SIG-M5 treated with dmso at 0.1 percent for 504 hours (cell line): ENCODE measurements at regions not wholly inside any gene's neighbourhood (a gene's known extent, or its start where the extent isn't known, plus 50 kb on each side); places are given as distances from the start of the nearest gene placed in this dataset.

Experiments
- DNase-seq: peaks from one replicate; lab custom pipeline; 2025; ENCODE audit not compliant: unreplicated experiment; lab: John Stamatoyannopoulos, UW

DNA sequence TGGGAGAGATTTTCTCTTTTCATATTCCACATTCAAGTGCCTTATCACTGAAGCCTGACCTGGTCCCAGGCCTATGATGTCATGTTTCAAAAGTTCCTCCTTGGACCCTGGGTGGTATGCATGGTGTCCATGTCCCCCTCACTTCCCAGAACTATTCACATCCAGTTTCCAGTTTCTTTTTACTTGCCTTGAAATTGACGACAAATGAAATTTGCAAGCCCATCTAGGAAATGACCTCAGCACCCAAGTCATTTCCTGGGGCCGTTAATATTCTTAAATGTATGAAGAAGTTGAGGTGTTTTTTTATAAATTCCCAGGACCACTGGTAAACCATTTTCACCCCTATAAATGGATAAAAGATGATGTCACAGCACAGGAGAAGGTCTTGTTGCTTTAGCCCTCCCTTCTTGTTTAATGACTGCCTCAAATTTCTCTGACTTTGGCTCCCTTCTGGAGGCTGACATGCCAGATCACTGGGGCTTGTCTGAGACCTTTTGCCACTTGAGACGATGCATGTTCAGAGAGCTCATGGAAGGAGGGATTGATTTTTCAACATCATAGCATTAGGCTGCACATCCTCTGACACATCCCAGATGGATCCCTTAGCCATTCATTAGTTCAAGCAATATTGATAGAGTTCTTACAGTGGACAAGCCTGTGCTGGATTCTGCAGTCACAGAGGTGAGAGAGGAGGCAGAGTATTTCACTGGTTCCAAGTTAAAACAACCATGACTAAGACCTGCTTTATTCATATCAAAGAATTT, 221.3 kb downstream of the PLPP3 start:
- DNase-seq = no peak

DNA sequence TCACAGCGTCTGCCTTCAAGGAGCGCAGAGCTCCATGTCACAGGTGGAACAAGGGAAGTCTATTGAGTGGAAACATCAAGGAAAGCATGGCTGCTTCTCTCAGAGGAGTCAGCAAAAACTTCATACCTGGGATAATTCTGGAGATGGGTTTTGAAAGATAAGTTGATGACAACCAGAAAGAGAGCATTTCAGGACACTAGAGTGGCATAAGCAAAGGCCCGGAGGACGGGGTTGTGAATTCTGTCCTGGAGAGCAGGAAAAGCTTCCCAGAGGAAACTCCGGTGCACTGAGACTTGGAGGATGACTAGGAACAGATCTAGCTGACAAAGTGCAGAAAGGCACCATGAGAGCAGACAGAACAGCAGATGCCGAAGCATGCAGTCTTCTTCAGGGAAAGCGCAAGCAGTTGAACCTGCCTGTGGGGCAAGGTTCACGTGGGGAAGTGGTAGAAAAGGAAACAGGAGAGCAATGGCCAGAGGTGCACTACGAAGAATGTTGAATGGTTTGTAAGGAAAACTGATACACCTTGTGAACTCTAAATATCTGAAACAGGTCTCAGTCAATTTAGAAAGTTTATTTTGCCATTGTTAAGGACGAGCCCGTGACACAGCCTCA, 222.9 kb downstream of the PLPP3 start:
- no peak for DNase-seq

DNA sequence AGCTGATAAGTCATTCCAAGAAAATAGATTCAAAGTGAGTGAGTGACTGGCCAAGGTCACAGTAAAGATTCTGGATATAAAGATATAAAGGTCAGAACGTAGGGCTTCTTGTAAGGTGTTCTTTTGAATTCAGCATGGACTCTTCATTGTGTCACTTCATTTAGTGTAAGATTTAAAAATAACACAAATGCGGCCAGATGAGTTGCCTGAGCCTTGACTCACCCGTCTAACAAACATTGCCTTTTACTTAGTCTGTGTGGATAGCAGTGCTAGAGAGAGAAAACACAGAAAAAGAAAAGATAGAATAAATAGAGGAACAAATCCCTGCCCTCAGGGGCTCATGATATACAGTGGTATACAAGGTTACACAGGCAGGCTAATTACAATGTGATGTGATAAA, 223.4 kb downstream of the PLPP3 start:
- no peak for DNase-seq

DNA sequence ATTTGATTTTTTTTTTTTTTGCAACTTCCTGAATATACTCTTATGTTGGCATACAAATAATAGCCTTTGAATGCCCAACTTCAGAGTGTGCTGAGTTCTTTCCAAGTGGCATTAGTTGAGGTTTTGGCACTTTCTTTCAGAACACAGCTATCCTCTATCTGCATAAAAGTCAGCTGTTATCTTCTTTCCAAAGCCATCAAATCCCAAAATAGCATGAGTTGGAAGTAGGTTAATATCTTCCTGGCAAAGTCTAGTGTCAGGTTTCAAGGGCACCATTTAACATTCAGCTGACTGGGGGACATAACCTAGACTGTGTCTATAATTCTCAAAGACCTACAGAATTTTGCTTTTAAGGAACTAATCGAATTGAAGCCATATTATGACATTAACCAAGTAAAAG, 223.9 kb downstream of the PLPP3 start:
- no peak for DNase-seq

DNA sequence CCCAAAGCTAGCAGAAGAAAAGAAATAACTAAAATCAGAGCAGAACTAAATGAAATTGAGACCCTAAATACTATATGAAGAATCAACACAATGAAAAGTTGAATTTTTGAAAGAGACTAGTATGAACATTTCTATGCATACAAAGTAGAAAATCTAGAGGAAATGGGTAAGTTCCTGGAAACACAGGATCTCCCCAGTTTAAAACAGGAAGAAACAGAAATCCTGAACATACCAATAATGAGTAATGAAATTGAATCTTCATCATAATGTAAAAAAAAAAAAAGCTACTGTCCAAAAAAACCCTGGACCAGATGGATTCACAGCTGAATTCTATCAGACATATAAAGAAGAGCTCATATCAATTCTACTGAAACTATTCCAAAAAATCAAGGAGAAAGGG, 233.5 kb downstream of the PLPP3 start:
- DNase-seq = no peak

DNA sequence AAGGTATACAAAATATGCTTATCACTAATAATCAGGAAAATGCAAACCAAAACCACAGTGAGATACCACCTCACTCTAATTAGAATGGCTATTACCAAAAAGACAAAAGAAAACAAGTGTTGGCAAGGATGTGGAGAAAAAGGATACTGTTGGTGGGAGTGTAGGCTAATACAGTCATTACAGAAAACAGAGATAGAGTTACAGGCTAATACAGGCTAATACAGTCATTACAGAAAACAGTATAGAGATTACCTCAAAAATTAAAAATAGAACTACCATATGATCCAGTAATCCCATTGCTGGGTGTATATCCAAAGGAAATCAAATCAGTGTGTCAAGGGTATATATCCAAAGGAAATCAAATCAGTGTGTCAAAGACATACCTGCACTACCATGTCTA, 238.4 kb downstream of the PLPP3 start:
- DNase-seq = no peak

DNA sequence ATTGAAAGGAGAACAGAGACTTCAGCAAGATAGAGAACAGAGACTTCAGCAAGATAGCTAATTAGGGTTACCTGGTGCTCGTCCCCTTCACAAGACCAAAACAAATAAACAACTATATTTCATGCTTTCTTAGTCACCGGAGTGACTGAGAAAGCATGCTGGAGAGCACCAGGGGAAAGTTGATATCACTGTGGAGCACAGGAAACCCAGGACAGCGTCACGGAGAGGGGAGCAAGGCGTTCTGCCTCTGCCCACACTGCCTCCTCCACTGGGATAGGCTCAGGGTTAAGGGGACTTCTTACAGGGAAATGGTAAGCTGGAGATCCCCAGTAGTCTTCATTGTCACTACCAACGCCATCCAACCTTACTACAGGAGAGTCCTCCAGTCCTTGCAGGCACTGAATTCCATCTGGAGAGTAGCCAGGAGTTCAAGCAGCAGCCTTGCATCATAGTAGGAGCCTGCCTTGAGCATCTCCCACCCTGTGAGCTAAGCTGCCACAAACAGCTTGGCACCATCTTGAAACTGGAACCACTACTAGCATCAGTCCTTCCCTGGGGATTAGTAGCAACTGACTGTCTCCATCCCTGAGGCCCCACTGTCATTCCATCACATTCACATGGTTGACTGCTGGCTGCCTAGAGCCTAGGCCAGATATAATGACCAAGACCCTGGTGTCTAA, 239.4 kb downstream of the PLPP3 start:
- DNase-seq = no peak

DNA sequence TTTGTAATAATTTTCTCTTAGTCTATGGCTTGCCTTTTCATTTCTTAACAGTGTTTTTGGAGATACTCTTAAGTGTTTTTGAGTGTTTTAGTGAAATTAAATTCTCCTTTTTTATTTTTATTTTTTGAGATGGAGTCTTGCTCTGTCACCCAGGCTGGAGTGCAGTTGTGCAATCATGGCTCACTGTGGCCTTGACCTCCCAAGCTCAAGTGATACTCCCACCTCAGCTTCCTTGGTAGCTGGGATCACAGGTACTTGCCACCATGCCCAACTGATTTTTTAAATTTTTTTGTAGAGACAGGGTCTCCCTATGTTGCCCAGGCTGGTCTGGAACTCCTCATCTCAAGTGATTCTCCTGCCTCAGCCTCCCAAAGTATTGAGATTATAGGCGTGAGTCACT, 240.3 kb downstream of the PLPP3 start:
- no peak for DNase-seq

DNA sequence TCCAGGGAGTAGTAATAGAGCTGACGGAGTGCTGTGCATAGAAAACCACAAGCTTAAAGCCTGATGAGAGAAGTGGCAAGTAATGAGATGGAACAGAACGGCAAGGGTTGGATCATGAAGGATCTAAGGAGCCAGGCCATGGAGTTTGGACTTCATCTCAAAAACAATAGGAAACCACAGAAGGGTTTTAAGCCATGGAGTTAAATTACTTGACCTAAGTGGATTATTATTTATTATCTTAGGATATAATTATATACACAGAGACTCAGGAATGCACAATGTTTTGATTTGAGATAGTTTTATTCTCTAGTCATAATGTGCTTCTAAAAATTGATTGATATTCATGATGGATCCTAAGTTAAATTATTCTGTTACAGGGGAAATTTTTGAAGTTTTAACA, 242.4 kb downstream of the PLPP3 start:
- no peak for DNase-seq

DNA sequence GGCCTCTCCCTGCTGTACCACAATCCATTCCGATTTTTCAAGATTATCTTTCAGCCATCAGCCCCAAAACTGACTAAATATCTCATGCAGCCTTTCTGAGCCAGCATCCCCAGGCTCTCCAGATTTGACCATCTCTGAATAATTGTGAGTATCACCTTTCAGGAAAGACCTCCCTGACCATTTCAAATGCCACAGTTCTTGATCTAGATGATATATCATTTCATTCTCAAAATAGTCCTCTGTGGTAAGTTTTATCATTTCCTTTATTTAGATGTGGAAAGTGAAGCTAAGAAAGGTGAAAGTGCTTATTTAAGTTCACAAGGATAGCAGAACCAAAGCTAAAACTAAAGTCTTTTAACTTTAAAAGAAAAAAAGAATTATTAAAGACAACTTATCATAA, 244.0 kb downstream of the PLPP3 start:
- DNase-seq = no peak

DNA sequence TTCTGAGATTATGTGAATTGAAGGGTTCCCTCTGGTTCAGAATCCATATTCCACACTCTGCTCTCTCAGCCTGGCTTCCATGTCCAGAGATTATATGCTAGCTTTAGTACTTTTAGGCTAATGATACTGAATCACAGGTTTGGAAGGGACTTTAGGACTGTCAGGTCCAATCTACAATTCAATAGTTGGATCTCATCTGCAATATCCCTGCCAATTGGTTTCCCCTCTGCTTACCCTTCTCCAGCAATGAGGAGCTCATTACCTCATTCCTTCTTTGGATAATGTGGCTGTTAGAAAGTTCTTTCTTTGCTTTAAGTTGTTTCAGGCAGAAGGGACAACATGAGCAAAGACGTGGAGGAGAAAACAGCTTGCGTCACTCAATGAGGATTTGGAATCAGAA, 245.3 kb downstream of the PLPP3 start:
- no peak for DNase-seq

DNA sequence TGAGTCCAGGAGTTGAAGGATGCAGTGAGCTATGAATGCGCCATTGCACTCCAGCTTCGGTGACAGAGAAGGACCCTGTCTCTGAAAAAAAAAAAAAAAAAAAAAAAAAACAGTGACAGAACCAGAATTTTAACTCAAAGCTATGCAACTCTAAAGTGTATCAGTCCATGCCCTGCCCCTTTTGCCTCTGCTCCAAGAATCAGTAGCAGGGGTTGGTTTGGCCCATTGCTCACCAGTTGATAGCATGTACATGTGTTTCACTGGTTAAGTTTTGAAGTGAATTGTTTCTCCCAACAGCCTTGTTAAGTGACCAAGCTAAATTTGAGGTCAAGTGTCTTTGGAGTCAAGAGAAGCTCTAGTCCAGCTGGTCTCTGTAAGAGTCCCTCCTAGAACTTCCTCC, 245.9 kb downstream of the PLPP3 start:
- no peak for DNase-seq

DNA sequence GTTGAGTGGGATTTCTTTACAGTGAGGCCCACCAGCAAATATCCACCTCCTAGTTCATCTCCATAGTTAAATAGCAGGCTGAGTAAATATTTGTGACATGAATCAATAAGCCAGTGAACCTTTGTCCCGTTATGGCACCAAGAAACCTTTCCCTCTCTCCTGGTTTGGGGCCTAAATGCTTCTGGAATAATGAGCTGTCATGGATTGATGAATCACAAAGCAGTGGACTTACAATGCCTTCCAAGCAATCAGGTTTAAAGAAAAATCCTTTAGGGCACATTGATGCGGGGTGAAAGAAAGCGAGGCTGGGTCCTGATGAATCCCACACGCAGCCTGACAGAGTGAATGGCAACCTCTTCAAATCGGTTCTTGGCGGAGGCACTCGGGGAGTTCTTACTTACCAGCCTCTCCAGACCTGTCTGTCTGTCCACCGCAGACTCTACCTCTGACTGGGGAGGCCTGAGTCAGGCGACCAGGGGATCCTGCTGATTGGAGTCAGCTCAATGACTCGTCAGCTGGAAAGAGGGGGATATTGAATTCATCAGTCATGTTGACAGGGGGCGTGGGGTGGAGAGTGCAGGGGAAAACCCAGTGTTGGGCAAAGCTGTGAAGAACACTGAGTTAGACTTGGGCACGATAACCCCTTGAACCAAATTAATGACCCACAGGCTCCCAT, 247.3 kb downstream of the PLPP3 start:
- DNase-seq = no peak

DNA sequence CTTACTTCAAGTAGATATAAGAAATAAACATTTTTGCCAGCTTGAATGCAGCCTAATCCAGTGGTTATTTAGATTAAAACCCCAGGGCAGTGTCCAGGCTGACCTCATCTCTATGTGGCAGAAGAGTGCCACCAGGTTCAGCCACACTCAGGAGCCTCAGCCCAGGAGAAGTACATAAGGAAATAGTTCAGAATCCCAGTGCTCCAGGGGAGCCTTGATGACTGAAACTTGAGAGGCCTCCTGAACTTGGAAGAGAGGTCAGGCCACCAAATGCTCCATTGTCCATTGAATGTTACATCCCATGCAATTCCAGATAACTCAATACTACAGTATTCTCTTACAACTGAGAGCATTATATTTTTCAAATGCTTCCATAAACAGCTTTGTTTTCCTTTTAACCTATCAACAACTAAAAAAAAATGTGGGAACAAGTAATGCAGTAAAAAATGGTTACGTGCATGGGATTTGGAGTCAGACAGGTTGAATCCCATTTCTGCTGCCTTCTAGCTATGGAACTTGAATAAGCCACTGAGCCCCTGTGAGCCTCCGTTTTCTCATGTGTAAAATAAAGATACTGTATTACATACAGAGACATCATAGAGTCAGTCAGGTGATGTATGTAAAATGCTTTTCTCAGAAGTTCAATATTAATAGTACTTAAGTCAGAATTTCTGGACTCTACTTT, 248.0 kb downstream of the PLPP3 start:
- no peak for DNase-seq

DNA sequence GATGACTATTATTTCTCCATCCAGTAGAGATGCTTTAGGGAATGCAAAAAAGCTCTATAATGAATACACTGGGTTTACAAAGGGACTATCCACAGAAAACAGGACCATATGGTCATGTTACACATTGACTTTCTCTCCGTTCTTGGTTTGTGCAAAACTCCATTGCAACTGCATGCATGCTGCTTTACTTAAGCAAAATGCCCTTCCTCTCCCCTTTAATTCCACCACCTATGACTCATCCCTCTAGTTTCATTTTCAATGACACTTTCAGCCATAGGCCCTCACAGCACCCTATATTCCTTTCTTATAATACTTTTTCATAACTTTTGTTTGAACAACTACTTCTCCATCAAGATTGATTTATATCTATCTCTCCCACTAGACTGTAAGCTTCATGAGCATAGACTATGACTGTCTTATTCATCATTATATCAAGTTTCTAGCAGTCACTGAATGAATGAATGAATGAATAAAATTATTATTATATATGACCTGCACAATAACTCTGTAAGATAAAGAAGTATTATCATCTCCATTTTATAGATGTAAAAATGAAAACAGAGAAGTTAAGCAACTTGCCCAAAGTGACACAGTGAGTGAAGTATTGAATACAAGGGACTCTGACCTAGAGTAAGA, 248.9 kb downstream of the PLPP3 start:
- no peak for DNase-seq

DNA sequence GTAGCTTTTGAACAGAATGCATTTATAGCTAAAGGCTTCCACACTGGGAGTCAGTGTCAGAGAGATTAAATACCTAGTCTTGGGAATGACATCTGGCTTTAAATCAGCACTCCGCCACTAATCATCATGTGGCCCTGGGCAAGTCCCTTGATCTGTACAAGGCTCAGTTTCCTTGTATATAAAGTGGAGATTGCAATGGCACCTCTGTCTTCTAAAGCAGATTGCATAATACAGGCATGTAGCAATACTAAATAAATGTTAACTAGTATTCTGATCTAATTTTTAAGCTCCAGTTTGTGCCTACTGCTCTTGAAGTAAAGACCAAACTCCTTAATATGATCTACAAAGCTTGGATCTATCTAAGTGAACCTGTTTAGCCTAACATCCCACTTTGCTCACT, 249.4 kb downstream of the PLPP3 start:
- DNase-seq = no peak

DNA sequence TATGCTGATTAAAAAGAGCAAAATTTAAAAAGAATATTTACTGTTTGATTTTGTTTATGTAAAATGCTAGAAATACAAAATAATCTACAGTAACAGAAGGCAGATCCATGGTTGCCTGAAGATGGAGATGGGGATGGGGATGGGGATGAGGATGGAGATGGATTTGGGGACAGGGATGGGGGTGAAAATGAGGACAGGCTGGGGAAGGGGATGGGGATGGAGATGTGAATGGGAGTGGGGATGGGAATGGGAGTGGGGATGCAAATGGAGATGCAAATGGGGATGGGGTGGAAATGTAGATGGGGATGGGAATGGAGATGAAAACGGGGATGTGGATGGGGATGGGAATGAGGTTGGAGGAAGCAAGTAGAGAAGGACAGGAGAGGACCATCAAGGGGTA, 252.2 kb downstream of the PLPP3 start:
- DNase-seq = no peak

DNA sequence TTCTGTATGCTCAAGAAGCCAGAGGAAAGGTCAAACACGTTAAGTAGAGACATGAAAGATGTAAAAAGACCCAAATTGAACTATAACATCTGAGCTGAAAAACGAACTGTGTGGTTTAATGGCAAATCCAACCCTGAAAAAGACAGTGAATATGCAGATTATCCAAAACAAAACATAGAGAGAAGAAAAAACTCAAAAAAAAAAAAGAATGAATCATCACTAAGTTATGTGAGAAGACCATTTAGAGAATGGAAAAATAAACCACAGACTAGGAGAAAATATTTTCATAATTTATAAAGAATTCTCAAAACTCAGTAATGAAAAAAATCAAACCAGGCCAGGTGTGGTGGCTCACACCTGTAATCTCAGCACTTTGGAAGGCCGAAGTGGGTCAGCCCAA, 253.3 kb downstream of the PLPP3 start:
- no peak for DNase-seq

DNA sequence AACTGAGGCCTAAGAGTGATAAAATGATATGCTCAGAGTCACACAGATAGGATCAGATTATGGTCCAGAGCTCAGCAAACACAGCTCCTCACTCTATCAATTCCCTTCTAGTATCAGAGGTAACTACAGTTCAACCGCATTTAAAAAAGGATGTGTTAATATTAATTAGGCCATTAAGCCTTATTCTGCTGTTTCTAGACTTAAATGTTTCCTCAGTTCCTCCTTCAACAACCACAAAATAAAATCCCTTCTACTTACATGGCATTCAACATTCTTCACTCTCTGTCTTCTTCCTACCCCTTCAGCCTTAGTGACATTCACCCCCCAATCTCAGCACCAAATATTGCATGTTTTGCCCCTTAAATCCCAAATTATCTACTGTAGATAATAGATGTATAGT, 254.9 kb downstream of the PLPP3 start:
- DNase-seq = no peak

DNA sequence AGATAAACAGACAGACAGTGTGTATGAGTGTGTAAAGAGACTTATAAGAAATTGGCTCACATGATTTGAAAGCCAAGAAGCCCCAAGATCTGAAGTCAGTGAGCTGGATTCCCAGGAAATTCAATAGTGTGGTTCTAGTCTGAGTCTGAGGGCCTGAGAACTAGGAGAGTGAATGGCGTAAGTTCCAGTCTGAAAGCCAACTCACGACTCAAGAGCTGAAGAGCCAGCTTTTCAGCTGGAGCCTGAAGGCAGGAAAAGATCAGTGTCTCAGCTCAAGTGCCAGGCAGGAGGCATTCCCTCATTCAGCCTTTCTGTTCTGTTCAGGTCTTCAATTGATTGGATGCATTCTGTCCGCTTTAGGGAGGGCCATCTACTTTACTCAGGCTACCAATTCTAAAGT, 257.2 kb downstream of the PLPP3 start:
- no peak for DNase-seq

DNA sequence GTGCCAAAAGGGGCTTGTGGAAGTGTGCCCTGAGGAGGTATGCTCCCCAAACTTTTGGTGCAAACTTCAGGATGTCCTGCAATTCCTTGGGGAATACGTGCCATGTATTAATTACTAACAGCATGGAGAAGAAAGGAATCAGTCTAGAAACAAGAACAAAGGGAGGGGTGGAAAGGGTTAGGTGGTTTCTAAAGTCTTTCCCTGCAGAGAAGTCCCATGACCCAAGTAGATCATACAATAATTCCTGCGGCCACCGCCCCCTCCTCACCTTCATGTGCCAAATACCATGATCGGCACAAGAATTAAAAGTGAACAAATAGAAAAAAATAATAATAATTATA, 258.2 kb downstream of the PLPP3 start:
- no peak for DNase-seq
